ENCODE measurements at regions not wholly inside any gene's neighbourhood (a gene's known extent, or its start where the extent isn't known, plus 50 kb on each side); places are given as distances from the start of the nearest gene placed in this dataset.

- H3K4me3 ChIP-seq (ENCODE audit: low read depth, low read length), result no peak overlapping the region
- TF ChIP-seq, protein P1, sequence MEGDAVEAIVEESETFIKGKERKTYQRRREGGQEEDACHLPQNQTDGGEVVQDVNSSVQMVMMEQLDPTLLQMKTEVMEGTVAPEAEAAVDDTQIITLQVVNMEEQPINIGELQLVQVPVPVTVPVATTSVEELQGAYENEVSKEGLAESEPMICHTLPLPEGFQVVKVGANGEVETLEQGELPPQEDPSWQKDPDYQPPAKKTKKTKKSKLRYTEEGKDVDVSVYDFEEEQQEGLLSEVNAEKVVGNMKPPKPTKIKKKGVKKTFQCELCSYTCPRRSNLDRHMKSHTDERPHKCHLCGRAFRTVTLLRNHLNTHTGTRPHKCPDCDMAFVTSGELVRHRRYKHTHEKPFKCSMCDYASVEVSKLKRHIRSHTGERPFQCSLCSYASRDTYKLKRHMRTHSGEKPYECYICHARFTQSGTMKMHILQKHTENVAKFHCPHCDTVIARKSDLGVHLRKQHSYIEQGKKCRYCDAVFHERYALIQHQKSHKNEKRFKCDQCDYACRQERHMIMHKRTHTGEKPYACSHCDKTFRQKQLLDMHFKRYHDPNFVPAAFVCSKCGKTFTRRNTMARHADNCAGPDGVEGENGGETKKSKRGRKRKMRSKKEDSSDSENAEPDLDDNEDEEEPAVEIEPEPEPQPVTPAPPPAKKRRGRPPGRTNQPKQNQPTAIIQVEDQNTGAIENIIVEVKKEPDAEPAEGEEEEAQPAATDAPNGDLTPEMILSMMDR (IDR thresholded peaks at IDR 0.05; ENCODE audit: insufficient read depth, low read length), result no peak
These were observed 120.0 kb upstream of the DCBLD2 start for GRCh38 chr3:99021466-99021865.

GRCh38 chr3:99016452-99016851 is 115.0 kb upstream of the DCBLD2 start:
- H3K4me3 ChIP-seq (ENCODE audit: low read depth, low read length), result no peak overlapping the region
- DNase-seq (ENCODE audit: low read depth), result no peak
- TF ChIP-seq, protein P1 (IDR thresholded peaks at IDR 0.05; ENCODE audit: insufficient read depth, low read length), result no peak

More at GRCh38 chr3:99021466-99021865, 120.0 kb upstream of the DCBLD2 start:
- DNase-seq (ENCODE audit: low read depth), result no peak

DNA sequence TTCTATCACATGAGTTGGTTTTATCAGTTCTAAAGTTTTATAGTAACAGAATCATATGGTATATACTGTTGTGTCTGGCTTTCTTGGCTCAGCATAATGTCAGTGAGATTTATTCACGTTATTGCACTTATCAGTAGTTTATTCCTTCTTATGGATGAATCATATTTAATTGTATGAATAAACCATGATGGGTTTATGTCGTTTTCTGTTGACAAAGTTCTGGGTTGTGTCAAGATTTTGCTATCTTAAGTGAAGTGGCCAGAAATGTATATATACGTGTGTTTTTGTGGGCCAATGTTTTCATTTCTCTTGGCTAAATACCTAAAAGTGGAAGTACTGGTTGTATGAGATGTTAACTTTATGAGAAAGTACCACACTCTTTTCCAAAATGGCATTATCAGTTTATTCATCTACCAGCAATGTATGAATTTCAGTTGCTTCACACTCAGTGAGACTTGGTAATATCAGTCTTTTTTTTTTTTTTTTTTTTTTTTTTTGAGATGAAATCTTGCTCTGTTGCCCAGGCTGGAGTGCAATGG is 112.4 kb upstream of the DCBLD2 start:
- H3K4me3 ChIP-seq (ENCODE audit: low read depth, low read length), result no peak overlapping the region
- TF ChIP-seq, protein P1 (IDR thresholded peaks at IDR 0.05; ENCODE audit: insufficient read depth, low read length), result no peak
- DNase-seq (ENCODE audit: low read depth), result peak; percentile 46

GRCh38 chr3:99013077-99013476 is 111.6 kb upstream of the DCBLD2 start:
- TF ChIP-seq, protein P1 (IDR thresholded peaks at IDR 0.05; ENCODE audit: insufficient read depth, low read length), result no peak
- H3K4me3 ChIP-seq (ENCODE audit: low read depth, low read length), result no peak overlapping the region
- no peak for DNase-seq (ENCODE audit: low read depth)

- TF ChIP-seq, protein P1 (IDR thresholded peaks at IDR 0.05; ENCODE audit: insufficient read depth, low read length), result no peak
- peak; percentile 58 for DNase-seq (ENCODE audit: low read depth)
- no peak overlapping the region for H3K4me3 ChIP-seq (ENCODE audit: low read depth, low read length)
These were observed 110.6 kb upstream of the DCBLD2 start for GRCh38 chr3:99012051-99012450.

GRCh38 chr3:99009851-99010250 is 108.4 kb upstream of the DCBLD2 start:
- no peak for DNase-seq (ENCODE audit: low read depth)
- TF ChIP-seq, protein P1 (IDR thresholded peaks at IDR 0.05; ENCODE audit: insufficient read depth, low read length), result no peak
- H3K4me3 ChIP-seq (ENCODE audit: low read depth, low read length), result no peak overlapping the region

DNA sequence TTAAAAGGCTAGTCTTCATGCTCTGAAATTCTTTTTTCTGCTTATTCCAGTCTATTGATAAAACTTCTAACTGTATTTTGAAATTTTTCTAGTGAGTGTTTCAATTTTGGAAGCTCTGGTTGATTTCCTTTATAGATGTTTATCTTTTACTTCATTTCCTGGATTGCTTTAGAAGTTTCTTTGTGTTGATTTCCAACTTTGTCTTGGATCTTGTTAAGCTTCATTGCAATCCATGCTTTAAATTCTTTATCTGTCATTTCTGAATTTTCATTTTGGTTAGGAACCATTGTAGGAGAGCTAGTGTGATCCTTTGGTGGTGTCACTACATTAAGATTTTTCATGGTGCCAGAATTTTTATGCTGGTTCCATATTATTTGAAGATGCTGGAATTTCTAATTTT is 105.2 kb upstream of the DCBLD2 start:
- TF ChIP-seq, protein P1 (IDR thresholded peaks at IDR 0.05; ENCODE audit: insufficient read depth, low read length), result no peak
- H3K4me3 ChIP-seq (ENCODE audit: low read depth, low read length), result no peak overlapping the region
- DNase-seq (ENCODE audit: low read depth), result no peak

Data from fibroblast of the aortic adventitia (primary cell).